ENCODE measurements at regions not wholly inside any gene's neighbourhood (a gene's known extent, or its start where the extent isn't known, plus 50 kb on each side); places are given as distances from the start of the nearest gene placed in this dataset.
"Not testable (repeated sequence)": the region's sequence is repeated elsewhere in the genome, so short reads cannot be mapped to it uniquely, and the experiment has no call there.

- DNase-seq (ENCODE audit: extremely low read depth in 1 of 2, low read depth in 1 of 2) = no peak
Observed at GRCh38 chr2:16395601-16396000, 270.0 kb downstream of the CYRIA start.

DNA sequence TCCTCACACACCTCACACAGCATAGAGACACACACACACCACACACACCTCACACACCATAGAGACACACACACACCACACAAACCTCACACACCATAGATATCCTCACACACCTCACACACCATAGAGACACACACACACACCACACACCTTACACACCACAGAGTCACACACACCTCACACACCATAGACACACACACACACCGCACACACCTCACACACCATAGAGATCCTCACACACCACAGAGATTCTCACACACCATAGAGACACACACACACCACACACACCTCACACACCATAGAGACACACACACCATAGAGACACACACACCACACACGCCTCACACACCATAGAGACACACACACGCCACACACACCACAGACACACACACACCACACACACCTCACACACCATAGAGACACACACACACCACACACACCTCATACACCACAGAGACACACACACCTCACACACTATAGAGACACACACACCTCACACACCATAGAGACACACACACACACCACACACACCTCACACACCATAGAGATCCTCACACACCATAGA lies 270.6 kb downstream of the CYRIA start:
- DNase-seq (ENCODE audit: extremely low read depth in 1 of 2, low read depth in 1 of 2) = no peak

DNA sequence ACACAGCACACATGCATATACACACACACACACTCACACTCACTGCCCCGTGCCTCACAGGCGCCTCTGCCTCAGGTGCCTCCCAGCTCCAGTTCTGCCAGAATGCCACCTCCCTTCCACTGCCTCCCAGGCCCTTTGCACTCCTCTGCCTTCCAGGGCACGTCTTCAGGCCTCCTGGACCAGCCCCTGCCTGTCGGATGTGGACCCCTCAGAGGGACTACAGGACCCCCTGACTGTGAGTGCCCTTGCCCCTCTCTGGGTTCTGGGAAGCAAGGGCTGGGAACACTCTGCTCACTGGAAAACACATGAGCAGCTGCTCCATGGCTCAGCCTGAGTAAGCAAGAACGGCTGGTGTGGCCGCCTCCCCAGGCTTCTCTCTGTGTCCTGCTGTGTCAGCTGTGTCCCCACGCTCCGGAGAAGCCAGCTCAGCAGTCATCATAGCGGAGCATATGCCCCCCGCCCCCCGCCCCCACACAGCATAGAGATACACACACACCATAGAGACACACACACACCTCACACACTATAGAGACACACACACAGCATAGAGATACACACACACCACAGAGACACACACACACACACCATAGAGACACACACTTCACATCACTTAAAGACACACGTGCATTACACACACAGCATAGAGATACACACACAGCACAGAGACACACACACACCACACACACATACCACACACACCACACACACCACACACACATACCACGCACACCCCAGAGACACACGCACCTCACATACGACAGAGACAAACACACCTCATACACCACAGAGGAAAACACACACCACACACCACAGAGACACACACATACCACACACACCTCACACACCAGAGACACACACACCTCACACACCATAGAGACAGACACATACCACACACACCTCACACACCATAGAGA lies 271.3 kb downstream of the CYRIA start:
- no peak for DNase-seq (ENCODE audit: extremely low read depth in 1 of 2, low read depth in 1 of 2)

- DNase-seq (ENCODE audit: extremely low read depth in 1 of 2, low read depth in 1 of 2) = no peak
Observed at GRCh38 chr2:16393500-16394071, 272.0 kb downstream of the CYRIA start.

DNA sequence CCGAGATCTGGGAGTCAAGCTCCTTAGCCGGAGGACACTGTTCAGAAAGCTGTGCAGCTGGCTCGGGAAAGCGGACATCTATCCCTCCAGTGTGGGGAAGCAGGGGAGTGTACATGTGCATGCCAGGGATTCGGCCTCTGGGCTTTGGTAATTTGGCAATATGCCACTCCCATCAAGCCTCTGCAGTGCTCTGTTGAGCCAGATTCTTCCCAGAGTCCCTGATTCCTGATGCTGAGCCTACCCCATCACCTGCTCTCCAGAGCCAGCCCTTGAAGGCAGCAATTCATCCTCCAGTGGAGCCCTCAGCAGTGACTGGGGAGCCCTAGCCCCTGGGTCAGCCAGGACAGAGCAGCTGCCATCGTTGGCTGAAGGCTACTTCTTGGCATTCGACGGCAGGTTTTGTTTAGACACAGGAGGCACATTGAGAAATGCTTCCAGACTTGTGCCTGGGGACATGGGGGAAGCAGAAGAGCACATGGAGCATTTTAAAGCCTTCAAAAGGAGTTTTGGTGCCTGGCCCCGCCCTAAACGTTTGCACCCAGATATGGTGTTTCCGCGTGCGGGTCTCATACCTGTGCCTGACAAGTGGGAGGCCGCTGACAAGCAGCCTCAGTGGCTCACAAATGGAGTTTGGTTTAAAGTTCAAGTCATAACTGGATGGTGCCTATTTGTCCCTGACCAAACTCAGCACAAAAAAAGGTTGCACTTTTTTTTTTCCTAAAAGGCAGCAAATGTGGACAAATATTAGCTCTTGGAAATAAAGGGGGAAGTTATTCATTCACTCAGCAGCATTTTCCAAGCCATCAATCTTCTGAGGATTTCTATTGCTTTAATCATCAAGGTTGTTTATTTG lies 272.8 kb downstream of the CYRIA start:
- no peak for DNase-seq (ENCODE audit: extremely low read depth in 1 of 2, low read depth in 1 of 2)

DNA sequence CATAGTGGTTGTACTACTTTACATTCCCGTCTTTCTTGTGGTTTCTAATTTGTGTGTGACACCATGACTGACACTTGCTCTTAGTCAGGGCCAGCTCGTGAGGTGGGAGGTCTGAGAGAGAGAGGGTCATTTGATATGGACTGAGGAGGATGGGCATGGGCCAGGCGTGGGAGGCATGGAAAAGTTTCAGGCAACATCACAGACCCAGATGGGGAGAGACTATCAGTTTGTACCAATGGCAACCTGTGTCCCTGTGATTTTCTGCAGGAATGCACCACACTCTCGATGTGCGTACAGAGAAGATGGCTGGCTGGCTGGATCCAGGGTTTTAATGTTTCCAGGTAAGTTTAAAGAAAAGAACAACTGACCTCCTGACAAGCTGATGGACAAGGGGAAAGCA lies 273.6 kb downstream of the CYRIA start:
- DNase-seq (ENCODE audit: extremely low read depth in 1 of 2, low read depth in 1 of 2) = no peak

DNA sequence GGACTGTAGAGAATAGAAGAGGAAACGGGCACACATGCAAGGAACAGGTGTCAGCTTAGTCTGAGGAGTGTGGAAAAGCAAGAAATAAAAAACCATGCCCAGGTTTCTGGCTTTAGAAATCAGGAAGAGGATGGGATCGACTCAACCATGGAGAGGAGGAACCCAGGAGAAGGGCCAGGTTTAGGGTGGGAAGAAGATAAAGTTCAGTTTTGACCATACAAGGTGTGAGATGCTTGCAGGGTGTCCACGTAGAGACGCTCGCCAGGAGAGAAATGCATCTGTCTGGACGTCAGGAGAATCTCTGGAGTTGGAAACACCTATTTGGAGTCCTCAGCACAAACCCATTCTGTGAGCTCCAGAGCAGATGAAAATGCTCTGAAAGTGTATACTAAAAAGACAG lies 275.1 kb downstream of the CYRIA start:
- DNase-seq (ENCODE audit: extremely low read depth in 1 of 2, low read depth in 1 of 2) = no peak

DNA sequence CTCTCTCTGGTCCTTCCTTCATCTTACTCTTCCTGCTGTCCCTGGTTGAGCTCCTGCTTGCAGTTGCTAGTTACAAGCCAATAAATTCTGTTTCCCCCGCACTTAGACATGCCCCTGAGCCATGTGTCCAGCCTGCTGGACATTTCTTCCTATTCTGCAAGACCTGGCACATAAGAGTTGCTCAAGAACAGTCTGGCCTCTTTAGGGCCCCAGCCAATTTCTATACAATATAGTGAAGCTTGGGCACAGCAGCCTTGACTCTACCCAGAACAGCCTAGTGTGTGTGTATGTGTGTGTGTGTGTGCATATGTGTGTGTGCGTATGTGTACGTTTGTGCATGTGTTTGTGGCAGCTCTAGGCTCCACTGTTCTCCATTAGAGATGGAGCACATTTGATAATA lies 276.0 kb downstream of the CYRIA start:
- DNase-seq (ENCODE audit: extremely low read depth in 1 of 2, low read depth in 1 of 2) = no peak

DNA sequence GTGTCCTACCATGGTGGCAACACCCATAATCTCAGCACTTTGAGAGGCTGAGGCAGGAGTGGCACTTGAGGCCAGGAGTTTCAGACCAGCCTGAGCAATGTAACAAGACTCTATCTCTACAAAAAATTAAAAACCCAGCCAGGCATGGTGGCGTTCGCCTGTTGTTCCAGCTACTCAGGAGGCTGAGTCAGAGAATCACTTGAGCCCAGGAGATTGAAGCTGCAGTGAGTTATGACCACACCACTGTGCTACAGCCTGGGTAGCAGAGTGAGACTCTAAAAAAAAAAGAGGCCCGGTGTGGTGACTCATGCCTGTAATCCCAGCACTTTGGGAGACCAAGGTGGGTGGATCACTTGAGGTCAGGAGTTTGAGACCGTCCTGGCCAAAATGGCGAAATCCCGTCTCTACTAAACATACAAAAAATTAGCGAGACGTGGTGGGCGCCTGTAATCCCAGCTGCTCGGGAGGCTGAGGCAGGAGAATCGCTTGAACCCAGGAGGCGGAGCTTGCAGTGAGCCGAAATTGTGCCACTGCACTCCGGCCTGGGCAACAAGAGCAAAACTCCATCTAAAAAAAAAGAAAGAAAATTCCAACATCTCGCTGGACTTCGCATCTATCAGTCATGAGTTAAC lies 277.3 kb downstream of the CYRIA start:
- DNase-seq (ENCODE audit: extremely low read depth in 1 of 2, low read depth in 1 of 2) = not testable (repeated sequence)

- DNase-seq (ENCODE audit: extremely low read depth in 1 of 2, low read depth in 1 of 2) = no peak
Observed at GRCh38 chr2:16387461-16387984, 278.1 kb downstream of the CYRIA start.

DNA sequence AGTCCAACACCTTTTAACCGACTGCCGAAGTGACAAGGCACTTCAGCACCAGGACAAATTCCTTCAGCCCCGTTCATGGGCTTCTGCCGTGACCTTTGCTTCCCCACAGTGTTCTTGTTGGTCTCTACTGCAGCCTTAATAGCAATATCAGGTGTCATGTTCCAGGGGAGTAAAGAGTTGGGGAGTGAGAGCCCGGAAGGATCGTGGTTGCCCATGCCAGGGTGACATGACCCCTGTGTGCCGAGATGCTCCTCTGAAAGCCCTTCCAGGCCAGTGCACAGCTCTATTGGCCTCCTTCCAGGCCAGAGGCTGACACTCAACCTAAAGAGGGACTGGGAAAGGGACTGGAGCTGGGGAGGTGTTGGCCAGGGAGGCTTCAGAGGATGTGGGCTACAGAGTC lies 279.2 kb downstream of the CYRIA start:
- no peak for DNase-seq (ENCODE audit: extremely low read depth in 1 of 2, low read depth in 1 of 2)

- DNase-seq (ENCODE audit: extremely low read depth in 1 of 2, low read depth in 1 of 2) = no peak
Observed at GRCh38 chr2:16386031-16386430, 279.6 kb downstream of the CYRIA start.

DNA sequence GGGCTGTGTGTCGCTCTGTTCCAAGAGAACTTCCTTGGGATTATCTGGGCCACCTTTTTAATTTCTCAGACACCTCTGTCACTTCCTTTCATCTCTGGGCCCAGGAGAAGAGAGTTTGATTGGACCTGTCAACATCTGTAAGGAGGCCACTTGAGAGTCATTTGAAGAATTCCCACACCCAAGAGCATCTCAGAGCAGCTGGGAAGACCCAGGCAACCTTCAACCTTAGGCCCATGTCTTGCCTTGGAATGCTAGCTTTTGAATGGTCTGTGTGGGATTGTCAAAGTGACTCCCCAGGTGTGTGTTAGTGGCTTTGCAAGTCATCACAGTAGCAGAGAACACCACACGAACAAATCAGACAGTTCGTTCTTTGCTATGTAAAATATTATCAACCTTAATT lies 280.3 kb downstream of the CYRIA start:
- DNase-seq (ENCODE audit: extremely low read depth in 1 of 2, low read depth in 1 of 2) = no peak

DNA sequence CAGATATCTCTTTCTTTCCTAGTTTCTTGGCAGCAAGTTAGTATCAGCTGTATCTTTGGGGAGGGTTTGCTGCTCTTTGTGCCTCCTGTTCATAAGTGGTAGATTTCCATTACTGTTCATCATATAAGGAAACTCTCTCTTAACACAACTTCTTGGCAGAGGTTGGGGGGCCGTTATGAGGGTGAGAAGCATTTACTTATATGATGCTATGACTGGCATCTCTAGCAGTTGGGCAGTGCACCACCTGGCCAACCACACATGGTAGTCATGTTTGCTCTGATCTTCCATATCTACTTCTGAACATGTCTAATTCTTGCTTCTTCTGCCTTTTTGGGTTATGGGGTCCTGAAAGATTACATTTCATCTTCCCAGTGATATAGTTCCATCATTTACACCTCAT lies 282.2 kb downstream of the CYRIA start:
- no peak for DNase-seq (ENCODE audit: extremely low read depth in 1 of 2, low read depth in 1 of 2)

DNA sequence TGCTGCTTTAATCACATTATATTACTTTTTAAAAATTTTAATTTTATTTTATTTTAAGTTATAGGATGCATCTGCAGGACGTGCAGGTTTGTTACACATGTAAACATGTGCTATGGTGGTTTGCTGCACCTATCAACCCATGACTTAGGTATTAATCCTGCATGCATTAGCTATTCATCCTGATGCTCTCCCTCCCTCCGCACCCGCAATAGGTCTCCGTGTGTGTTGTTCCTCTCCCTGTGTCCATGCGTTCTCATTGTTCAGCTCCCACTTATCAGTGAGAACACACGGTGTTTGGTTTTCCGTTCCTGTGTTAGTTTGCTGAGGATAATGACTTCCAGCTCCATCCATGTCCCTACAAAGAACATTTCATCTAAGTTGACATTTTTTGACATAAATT lies 283.2 kb downstream of the CYRIA start:
- no peak for DNase-seq (ENCODE audit: extremely low read depth in 1 of 2, low read depth in 1 of 2)

- DNase-seq (ENCODE audit: extremely low read depth in 1 of 2, low read depth in 1 of 2) = no peak
Observed at GRCh38 chr2:16381511-16381910, 284.1 kb downstream of the CYRIA start.

DNA sequence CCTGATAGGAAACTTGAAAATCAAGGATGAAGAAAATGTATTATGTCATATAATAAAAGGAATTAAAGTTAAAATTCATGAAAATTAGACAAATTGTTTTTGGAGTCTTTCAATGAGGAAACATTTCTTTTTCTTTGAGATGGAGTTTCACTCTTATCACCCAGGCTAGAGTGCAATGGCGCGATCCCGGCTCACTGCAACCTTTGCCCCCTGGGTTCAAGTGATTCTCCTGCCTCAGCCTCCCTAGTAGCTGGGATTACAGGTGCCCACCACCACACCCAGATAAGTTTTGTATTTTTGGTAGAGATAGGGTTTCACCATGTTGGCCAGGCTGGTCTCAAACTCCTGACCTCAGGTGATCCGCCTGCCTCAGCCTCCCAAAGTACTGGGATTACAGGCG lies 285.7 kb downstream of the CYRIA start:
- not testable (repeated sequence) for DNase-seq (ENCODE audit: extremely low read depth in 1 of 2, low read depth in 1 of 2)

DNA sequence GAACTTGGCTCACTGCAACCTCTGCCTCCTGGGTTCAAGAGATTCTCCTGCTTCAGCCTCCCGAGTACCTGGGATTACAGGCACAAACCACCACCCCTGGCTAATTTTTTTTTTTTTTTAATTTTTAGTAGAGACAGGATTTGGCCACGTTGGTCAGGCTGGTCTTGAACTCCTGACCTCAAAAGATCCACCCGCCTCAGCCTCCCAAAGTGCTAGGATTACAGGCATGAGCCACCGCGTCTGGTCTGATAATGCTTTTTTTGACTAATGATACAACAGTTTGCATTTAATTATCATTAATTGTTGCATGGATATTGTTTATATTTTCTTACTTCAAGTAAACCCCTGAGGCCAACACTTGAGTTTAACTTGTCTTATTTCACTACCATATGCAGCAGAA lies 286.6 kb downstream of the CYRIA start:
- DNase-seq (ENCODE audit: extremely low read depth in 1 of 2, low read depth in 1 of 2) = not testable (repeated sequence)

DNA sequence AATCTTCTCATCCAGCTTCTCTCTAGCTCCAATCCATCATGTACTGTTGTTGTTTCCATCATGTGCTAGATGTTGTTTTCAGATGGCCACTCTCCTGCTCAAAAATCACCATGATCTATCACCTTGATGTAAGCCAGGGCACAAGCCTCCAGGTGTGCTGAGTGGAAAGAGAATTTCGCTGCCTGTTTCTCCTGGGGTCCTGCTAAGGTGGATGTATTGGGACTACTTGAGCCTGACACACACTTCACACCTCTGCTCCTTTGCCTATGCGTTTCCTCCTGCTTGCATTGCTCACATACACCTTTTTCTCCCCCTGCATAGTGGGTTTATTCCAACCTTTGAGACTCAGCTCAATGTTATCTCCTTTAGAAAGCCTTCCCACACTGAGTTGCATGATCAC lies 287.6 kb downstream of the CYRIA start:
- no peak for DNase-seq (ENCODE audit: extremely low read depth in 1 of 2, low read depth in 1 of 2)

DNA sequence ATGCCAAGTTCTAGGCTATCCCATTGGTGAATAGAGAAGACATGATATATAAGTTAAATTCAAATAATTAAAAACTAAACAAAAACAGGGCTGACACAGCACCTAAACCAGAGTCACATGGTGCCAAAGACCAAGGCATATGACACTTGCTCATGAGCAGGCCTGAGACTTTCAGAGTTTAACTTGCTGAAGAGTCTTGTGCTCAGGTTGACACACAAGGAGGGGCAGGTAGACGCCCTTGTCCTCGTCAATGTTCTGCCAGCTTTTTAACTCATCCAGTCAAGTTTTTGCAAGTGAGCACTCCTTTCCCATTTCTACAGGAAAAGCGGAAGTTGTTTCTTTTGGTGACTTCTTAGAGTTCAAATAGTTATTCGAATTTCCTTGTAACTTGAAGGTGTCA lies 289.7 kb downstream of the CYRIA start:
- no peak for DNase-seq (ENCODE audit: extremely low read depth in 1 of 2, low read depth in 1 of 2)

DNA sequence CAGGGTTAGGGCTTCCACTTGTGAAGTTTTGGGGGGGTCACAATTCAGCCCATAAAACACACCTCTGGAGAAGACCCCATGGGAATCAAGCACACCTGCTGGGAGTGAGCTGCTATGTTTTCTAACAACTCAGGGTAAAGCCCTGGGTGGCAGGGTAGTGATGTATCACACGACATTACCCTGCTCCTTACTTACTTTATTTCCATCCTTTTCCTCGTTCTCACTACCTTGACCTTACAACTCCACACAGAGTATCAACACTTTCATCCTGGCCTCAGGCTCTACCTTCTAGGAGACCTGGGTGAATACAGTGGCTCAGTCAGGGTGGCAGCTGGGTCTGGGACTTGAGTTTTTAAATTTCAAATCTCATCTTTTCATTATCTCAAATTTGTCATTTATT lies 290.3 kb downstream of the CYRIA start:
- no peak for DNase-seq (ENCODE audit: extremely low read depth in 1 of 2, low read depth in 1 of 2)
